Calu3 (cell line): ENCODE measurements at regions not wholly inside any gene's neighbourhood (a gene's known extent, or its start where the extent isn't known, plus 50 kb on each side); places are given as distances from the start of the nearest gene placed in this dataset.

Source experiments
- BruUV-seq: library from RNA; stranded (reverse); fragments of 400-500 nt; replicated peaks from 2 replicates; lab custom pipeline; 2021; lab: Mats Ljungman, UMichigan
- CTCF ChIA-PET: fragments of 300-600 bp; sonication (Branson Sonifier 250); formaldehyde crosslinking; loops from one replicate; lab custom pipeline; 2022; ENCODE audit warnings: antibody characterized with exemption; lab: Charles Lee
- DNase-seq: peaks from one replicate; pipeline ENCODE4 v3.0.0; 2022
- H3K27ac Mint-ChIP-seq: one replicate; pipeline ENCODE4 v1.8.0; 2022; ENCODE audit warnings: mixed read lengths; ENCODE audit not compliant: unreplicated experiment
- H3K27me3 Mint-ChIP-seq: one replicate; pipeline ENCODE4 v1.8.0; 2022; ENCODE audit warnings: mixed read lengths; ENCODE audit not compliant: unreplicated experiment
- H3K36me3 Mint-ChIP-seq: one replicate; pipeline ENCODE4 v1.8.0; 2022; ENCODE audit warnings: mild to moderate bottlenecking, moderate library complexity, mixed read lengths; ENCODE audit not compliant: insufficient read depth, unreplicated experiment
- H3K4me1 Mint-ChIP-seq: one replicate; pipeline ENCODE4 v1.8.0; 2022; ENCODE audit warnings: mild to moderate bottlenecking, low read depth, mixed read lengths; ENCODE audit not compliant: unreplicated experiment
- H3K4me3 Mint-ChIP-seq: one replicate; pipeline ENCODE4 v1.8.0; 2022; ENCODE audit warnings: mild to moderate bottlenecking, low read depth, moderate library complexity, mixed read lengths; ENCODE audit not compliant: unreplicated experiment
- H3K9me3 Mint-ChIP-seq: one replicate; pipeline ENCODE4 v1.8.0; 2022; ENCODE audit warnings: low read depth, mixed read lengths; ENCODE audit not compliant: unreplicated experiment
- CTCF ChIP-seq: fragments of 200-600 bp; IDR thresholded peaks from one replicate; pipeline ENCODE4 v1.8.0; 2022; ENCODE audit warnings: antibody characterized with exemption; ENCODE audit not compliant: unreplicated experiment
- intact Hi-C: fragments of 100-400 bp; cut with micrococcal nuclease; formaldehyde crosslinking; loops from one replicate; pipeline ENCODE4 v1.10.0; 2022; ENCODE audit not compliant: unreplicated experiment

- CTCF ChIA-PET: no interaction called here
- BruUV-seq: no TSS peak
- H3K36me3 Mint-ChIP-seq: no peaks in the 10 kb centered on the region
These were observed 1561.5 kb upstream of the ZEB2 start for GRCh38 chr2:146081459-146081858.

DNA sequence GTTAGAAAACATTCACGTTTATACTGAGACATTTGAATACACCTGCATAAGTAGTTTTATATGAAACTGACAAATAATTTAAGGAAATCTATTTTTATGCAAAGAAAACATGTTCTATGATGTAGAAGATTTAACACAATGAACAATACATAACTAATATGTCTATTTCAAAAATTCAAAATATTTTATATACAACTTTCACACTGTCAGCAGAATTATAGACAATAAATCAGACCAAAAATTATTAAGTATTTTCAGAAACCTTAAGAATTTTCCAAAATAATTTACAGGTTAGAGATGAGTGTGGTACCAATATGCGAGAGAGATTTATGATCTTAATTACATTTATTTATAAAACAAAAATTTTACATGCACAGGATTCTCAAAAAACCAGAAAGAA lies 1561.0 kb upstream of the ZEB2 start:
- Mint-ChIP-seq H3K36me3 (no peaks in the 10 kb centered on the region), H3K4me1 (no peaks in the 10 kb centered on the region), H3K27me3 (no peaks in the 10 kb centered on the region), H3K4me3 (no peak overlapping the region), H3K9me3 (peaks cover 4% of the 10 kb centered on the region), H3K27ac (no peak overlapping the region)
- intact Hi-C loops: no loop called here
- DNase-seq: no peak
- TF ChIP-seq CTCF: no peak
- CTCF ChIA-PET: no interaction called here
- BruUV-seq: no TSS peak

More at GRCh38 chr2:146081459-146081858, 1561.5 kb upstream of the ZEB2 start:
- no peak for DNase-seq
- Mint-ChIP-seq H3K9me3 (no peaks in the 10 kb centered on the region), H3K27ac (no peak overlapping the region), H3K4me3 (no peak overlapping the region), H3K27me3 (no peaks in the 10 kb centered on the region), H3K4me1 (no peaks in the 10 kb centered on the region)
- TF ChIP-seq CTCF: no peak
- intact Hi-C loops: no loop called here

- intact Hi-C loops: no loop called here
These were observed 1559.3 kb upstream of the ZEB2 start for GRCh38 chr2:146079216-146079615.

DNA sequence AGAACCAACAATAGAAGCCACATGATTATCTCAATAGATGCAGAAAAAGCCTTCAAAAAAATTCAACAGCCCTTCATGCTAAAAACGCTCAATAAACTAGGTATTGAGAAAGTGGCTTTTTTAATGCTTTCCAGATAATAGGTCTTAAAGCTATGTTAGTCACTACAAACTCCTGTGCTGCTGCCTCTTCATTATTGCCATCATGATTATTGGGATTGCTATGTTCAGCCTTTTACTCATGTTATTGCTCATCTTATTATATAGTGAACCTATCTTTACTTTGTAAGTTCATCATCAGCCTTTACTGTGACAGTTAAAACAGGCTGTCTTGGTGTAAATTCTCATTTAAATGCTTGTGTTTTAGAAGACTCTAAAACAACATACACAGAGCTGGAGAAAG lies 1557.2 kb upstream of the ZEB2 start:
- H3K4me1 Mint-ChIP-seq: no peaks in the 10 kb centered on the region
- intact Hi-C loops: no loop called here
- DNase-seq: no peak
- peaks cover 6% of the 10 kb centered on the region for H3K9me3 Mint-ChIP-seq
- TF ChIP-seq CTCF: no peak
- H3K27me3 Mint-ChIP-seq: no peaks in the 10 kb centered on the region
- no peak overlapping the region for H3K4me3 Mint-ChIP-seq
- BruUV-seq: no TSS peak
- no peaks in the 10 kb centered on the region for H3K36me3 Mint-ChIP-seq
- no peak overlapping the region for H3K27ac Mint-ChIP-seq
- CTCF ChIA-PET: no interaction called here

More at GRCh38 chr2:146079216-146079615, 1559.3 kb upstream of the ZEB2 start:
- H3K27ac Mint-ChIP-seq: no peak overlapping the region
- DNase-seq: no peak
- TF ChIP-seq CTCF: no peak
- H3K36me3 Mint-ChIP-seq: no peaks in the 10 kb centered on the region
- CTCF ChIA-PET: no interaction called here
- H3K9me3 Mint-ChIP-seq: peaks cover 4% of the 10 kb centered on the region
- no TSS peak for BruUV-seq
- no peaks in the 10 kb centered on the region for H3K4me1 Mint-ChIP-seq
- H3K4me3 Mint-ChIP-seq: no peak overlapping the region
- H3K27me3 Mint-ChIP-seq: no peaks in the 10 kb centered on the region
